Psoas muscle (tissue), 7 donors: ENCODE measurements at regions not wholly inside any gene's neighbourhood (a gene's known extent, or its start where the extent isn't known, plus 50 kb on each side); places are given as distances from the start of the nearest gene placed in this dataset.

Source experiments
- ATAC-seq, 4 donors: fragments of 200-7000 bp; cut with Tn5 transposase; one replicate each; pipeline ENCODE4 v1.9.1; 2020; ENCODE audit warnings: moderate library complexity in 3 of 4, mild to moderate bottlenecking in 2 of 4
- DNase-seq, 2 donors: peaks; one replicate each; pipeline ENCODE4 v3.0.0-alpha.2; 2020
- H3K27ac ChIP-seq: fragments of 200-600 bp; one replicate; pipeline ENCODE4 v1.8.0; 2022
- H3K27me3 ChIP-seq, 3 donors: fragments of 200-600 bp in 1 of 3; one replicate each; pipeline versions ENCODE4 v1.6.1 to v1.8.0; 2013 to 2022; ENCODE audit warnings: low read length in 2 of 3, mild to moderate bottlenecking in 2 of 3, moderate library complexity in 1 of 3; ENCODE audit not compliant: insufficient read depth in 3 of 3
- H3K36me3 ChIP-seq, 2 donors: fragments of 200-600 bp in 1 of 2; one replicate each; pipeline versions ENCODE4 v1.6.1 to v1.8.0; 2013 to 2022; ENCODE audit warnings: low read depth in 1 of 2, mild to moderate bottlenecking in 1 of 2, moderate library complexity in 1 of 2; ENCODE audit not compliant: insufficient read depth in 1 of 2
- H3K4me1 ChIP-seq: fragments of 200-600 bp; one replicate; pipeline ENCODE4 v1.8.0; 2022
- H3K4me3 ChIP-seq: fragments of 200-600 bp; one replicate; pipeline ENCODE4 v1.8.0; 2022; ENCODE audit warnings: mild to moderate bottlenecking
- H3K9me3 ChIP-seq: fragments of 200-600 bp; one replicate; pipeline ENCODE4 v1.8.0; 2022
- WGBS, 3 donors: extraction: QIAGEN DNeasy Blood & Tissue Kit; methylation state at CpG; one replicate each; pipeline versions ENCODE4 v1.1.6 to v1.1.7; 2013; 5-methylcytosine and 5-hydroxymethylcytosine counted together
- intact Hi-C, 2 donors: fragments of 100-400 bp; cut with DNase I; formaldehyde crosslinking; loops; one replicate each; pipeline versions ENCODE4 v1.11.0 to v1.14.2; 2022
- TF ChIP-seq, protein P1 (sequence below): fragments of 200-600 bp; IDR thresholded peaks from one replicate; pipeline ENCODE4 v1.8.0; 2022; ENCODE audit warnings: antibody characterized with exemption
- donor health status: healthy with polysubstance abuse.
- donor health status: DM: no; HTN: no; CAD: no; lungs with moderate emphysema.
- donor health status: Bipolar disorder and iron deficiency.
- donor health status: healthy.
- donor health status: DM: yes; HTN: yes; CAD: no.
- donor health status: DM: no; HTN: no; CAD: no.
- donor health status: DM: yes; HTN: yes; CAD: no.

GRCh38 chrX:4382273-4382672 is 668.8 kb upstream of the PRKX start:
- no peak overlapping the region for H3K27ac ChIP-seq
- 33 to 41% (median 39%) methylated on average over 3 of the region's 3 CpGs for WGBS, 3 donors
- H3K36me3 ChIP-seq = no peaks in the 10 kb centered on the region
- ATAC-seq (no peak), DNase-seq (no peak)
- intact Hi-C loops = no loop called here
- H3K4me1 ChIP-seq = no peaks in the 10 kb centered on the region
- TF ChIP-seq, protein P1, sequence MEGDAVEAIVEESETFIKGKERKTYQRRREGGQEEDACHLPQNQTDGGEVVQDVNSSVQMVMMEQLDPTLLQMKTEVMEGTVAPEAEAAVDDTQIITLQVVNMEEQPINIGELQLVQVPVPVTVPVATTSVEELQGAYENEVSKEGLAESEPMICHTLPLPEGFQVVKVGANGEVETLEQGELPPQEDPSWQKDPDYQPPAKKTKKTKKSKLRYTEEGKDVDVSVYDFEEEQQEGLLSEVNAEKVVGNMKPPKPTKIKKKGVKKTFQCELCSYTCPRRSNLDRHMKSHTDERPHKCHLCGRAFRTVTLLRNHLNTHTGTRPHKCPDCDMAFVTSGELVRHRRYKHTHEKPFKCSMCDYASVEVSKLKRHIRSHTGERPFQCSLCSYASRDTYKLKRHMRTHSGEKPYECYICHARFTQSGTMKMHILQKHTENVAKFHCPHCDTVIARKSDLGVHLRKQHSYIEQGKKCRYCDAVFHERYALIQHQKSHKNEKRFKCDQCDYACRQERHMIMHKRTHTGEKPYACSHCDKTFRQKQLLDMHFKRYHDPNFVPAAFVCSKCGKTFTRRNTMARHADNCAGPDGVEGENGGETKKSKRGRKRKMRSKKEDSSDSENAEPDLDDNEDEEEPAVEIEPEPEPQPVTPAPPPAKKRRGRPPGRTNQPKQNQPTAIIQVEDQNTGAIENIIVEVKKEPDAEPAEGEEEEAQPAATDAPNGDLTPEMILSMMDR = no peak
- H3K27me3 ChIP-seq = no peaks in the 10 kb centered on the region
- peaks cover 15% of the 10 kb centered on the region for H3K9me3 ChIP-seq
- H3K4me3 ChIP-seq = no peak overlapping the region

DNA sequence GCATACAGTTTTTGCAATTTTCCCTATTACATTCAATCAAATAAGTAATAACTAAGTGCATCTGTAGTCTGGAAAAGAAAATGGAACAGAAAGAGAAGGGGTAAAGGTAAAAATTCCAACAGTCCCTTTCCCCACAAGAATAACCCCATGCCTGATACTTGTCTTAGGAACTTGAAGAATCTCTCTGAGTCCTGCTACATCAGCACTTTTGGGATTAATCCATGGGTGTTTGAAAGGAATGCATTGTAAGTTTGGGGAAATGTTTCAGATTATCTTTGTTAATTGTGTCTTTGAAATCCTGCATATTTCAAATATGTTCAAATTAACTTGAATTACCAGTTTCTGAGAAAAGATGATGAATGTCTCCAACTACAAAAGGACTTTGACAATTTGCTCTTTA is 667.3 kb upstream of the PRKX start:
- Histone ChIP-seq H3K36me3 (no peaks in the 10 kb centered on the region), H3K4me1 (no peaks in the 10 kb centered on the region), H3K27ac (no peak overlapping the region), H3K9me3 (peaks cover 15% of the 10 kb centered on the region), H3K4me3 (no peak overlapping the region), H3K27me3 (no peaks in the 10 kb centered on the region)
- DNase-seq (no peak), ATAC-seq (no peak)
- intact Hi-C loops = no loop called here
- TF ChIP-seq, protein P1 = no peak

DNA sequence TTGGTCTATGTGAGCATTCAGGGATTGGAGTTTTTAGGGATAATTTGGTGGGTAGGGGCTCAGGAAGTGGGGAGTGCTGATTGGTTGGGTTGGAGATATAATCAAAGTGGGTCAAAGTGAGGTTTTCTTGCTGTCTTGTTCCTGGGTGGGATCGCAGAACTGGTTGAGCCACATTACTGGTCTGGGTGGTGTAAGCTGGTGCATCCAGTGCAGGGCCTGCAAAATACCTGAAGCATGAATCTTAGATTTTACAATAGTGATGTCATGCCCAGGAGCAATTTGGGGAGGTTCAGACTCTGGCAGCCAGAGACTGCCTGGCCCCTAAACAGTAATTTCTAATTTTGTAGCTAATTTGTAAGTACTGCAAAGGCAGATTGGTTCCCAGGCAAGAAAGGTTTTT is 665.6 kb upstream of the PRKX start:
- no peak overlapping the region for H3K4me3 ChIP-seq
- no peaks in the 10 kb centered on the region for H3K36me3 ChIP-seq
- DNase-seq (no peak), ATAC-seq (no peak)
- no peaks in the 10 kb centered on the region for H3K27me3 ChIP-seq
- no peak overlapping the region for H3K27ac ChIP-seq
- intact Hi-C loops = no loop called here
- H3K9me3 ChIP-seq = peaks cover 11% of the 10 kb centered on the region
- WGBS, 3 donors = 100% methylated on average over 1 of the region's 1 CpG
- TF ChIP-seq, protein P1 = no peak
- no peaks in the 10 kb centered on the region for H3K4me1 ChIP-seq

DNA sequence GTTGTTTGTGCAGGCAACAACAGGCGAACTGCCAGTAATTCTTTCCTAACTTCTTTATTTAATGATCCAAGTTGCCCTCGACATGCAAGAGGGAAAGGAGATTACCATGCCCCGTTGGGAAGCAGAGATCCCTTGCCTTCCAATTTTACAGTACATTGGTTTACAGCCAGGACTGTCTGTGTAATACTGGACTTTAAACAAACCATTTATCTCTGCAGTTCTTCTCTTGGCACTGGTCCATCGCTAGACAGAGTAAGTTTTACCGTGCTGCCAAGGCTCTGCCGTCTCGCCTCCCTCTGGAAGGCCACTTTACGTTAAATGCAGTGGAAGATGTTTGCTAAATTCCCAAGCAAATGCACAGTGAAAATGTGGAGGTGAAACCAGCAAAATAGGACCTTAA is 660.3 kb upstream of the PRKX start:
- H3K4me1 ChIP-seq = no peaks in the 10 kb centered on the region
- no peaks in the 10 kb centered on the region for H3K27me3 ChIP-seq
- WGBS, 3 donors = 72 to 74% (median 72%) methylated on average over 8 of the region's 8 CpGs
- ATAC-seq (no peak), DNase-seq (no peak)
- TF ChIP-seq, protein P1 = no peak
- no peaks in the 10 kb centered on the region for H3K36me3 ChIP-seq
- peaks cover 7% of the 10 kb centered on the region for H3K9me3 ChIP-seq
- intact Hi-C loops = no loop called here
- no peak overlapping the region for H3K27ac ChIP-seq
- no peak overlapping the region for H3K4me3 ChIP-seq

DNA sequence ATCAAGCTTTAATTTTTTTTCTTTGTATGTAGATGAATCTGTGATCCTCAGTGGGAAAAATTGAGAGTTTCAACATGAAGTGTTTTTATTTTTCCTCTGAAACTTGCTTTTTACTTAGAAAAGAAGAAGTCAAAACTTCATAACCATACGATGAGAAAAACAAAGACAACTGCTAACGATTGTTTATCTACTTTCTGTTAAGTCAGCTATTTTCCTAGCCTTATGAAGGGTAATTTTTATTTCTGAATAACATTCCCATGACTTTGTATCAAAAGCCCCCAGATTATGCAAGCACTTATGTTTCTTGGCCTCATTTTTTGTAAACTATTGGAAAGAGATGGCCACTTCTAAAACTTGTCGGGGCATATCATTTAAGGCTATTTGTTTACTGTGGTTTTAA is 645.1 kb upstream of the PRKX start:
- intact Hi-C loops = no loop called here
- no peak overlapping the region for H3K4me3 ChIP-seq
- no peaks in the 10 kb centered on the region for H3K36me3 ChIP-seq
- TF ChIP-seq, protein P1 = no peak
- no peak for DNase-seq
- no peaks in the 10 kb centered on the region for H3K9me3 ChIP-seq
- no peak for ATAC-seq
- WGBS, 3 donors = 88 to 92% (median 91%) methylated on average over 3 of the region's 3 CpGs
- H3K27me3 ChIP-seq = no peaks in the 10 kb centered on the region
- no peaks in the 10 kb centered on the region for H3K4me1 ChIP-seq
- H3K27ac ChIP-seq = no peak overlapping the region
